ENCODE measurements at regions not wholly inside any gene's neighbourhood (a gene's known extent, or its start where the extent isn't known, plus 50 kb on each side); places are given as distances from the start of the nearest gene placed in this dataset.

DNA sequence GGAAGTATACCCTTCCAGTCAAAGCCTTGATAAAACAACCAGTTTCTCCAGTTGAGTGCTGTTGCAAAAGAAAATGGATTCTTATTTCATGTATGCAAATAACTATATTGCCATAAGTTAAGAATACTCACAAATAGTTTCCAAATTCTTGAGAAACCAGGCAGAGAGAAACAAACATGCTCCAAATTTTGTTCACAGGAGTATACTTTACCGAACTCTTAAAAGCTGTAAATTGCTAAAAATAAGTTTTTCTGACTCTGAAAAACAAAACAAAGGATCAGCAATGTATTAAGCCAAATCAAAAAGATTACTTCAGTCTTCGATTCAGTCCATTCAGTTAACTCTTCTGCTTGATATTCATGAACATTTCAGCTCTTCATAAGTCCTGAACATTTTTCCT is 646.5 kb downstream of the MCTP2 start:
- Histone ChIP-seq H3K27me3 (ENCODE audit: control insufficient read depth in 1 of 2, insufficient read depth in 2 of 2, low read length in 2 of 2) (no peaks in the 10 kb centered on the region), H3K9me3 (ENCODE audit: low read length) (peaks cover 73% of the 10 kb centered on the region), H3K79me2 (ENCODE audit: insufficient read depth, low read length) (no peaks in the 10 kb centered on the region), H3K4me3 (replicated peaks in 1 of 3; ENCODE audit: insufficient read depth in 1 of 3, low read depth in 2 of 3, low read length in 3 of 3) (no peak overlapping the region), H3K4me1 (ENCODE audit: insufficient read depth, low read length) (no peaks in the 10 kb centered on the region), H3K9ac (ENCODE audit: insufficient read depth, low read depth, low read length) (no peak overlapping the region), H3K36me3 (replicated peaks in 1 of 2; ENCODE audit: control insufficient read depth in 1 of 2, insufficient read depth in 2 of 2, low read length in 2 of 2) (no peaks in the 10 kb centered on the region), H4K20me1 (ENCODE audit: insufficient read depth, low read length) (no peaks in the 10 kb centered on the region), H3K4me2 (ENCODE audit: low read depth, low read length) (no peak overlapping the region), H2AFZ (ENCODE audit: low read length) (no peak overlapping the region), H3K27ac (ENCODE audit: extremely low read length, insufficient read depth, low read length) (no peak overlapping the region)
- CTCF ChIA-PET (ENCODE audit: low intra/inter-chr PET ratio, low total read pairs) = no interaction called here
- WGBS (ENCODE audit: low lambda C conversion rate) = 6% methylated on average over 2 of the region's 2 CpGs
- FAIRE-seq (no peak), ATAC-seq (no peak), DNase-seq (ENCODE audit: low spot score) (no peak)
- POLR2A ChIA-PET = no interaction called here
- in situ Hi-C loops (cut with HindIII; ENCODE audit: extremely low pct_ligation_motif_present, low pct_unique_long_range_greater_than_20kb) = no loop called here
- intact Hi-C loops (cut with micrococcal nuclease; ENCODE audit: unreplicated experiment) = no loop called here
- TF ChIP-seq, protein P1, sequence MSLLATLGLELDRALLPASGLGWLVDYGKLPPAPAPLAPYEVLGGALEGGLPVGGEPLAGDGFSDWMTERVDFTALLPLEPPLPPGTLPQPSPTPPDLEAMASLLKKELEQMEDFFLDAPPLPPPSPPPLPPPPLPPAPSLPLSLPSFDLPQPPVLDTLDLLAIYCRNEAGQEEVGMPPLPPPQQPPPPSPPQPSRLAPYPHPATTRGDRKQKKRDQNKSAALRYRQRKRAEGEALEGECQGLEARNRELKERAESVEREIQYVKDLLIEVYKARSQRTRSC (CRISPR knock-in tag; IDR thresholded peaks at IDR 0.05; ENCODE audit: low read depth) = no peak
- no peak for TF ChIP-seq NKX3-1 (CRISPR knock-in tag; IDR thresholded peaks at IDR 0.05)
- no peak for TF ChIP-seq TOE1 (CRISPR knock-in tag; IDR thresholded peaks at IDR 0.05)
- TF ChIP-seq ERF (CRISPR knock-in tag; IDR thresholded peaks at IDR 0.05) = no peak
- TF ChIP-seq, protein P2, sequence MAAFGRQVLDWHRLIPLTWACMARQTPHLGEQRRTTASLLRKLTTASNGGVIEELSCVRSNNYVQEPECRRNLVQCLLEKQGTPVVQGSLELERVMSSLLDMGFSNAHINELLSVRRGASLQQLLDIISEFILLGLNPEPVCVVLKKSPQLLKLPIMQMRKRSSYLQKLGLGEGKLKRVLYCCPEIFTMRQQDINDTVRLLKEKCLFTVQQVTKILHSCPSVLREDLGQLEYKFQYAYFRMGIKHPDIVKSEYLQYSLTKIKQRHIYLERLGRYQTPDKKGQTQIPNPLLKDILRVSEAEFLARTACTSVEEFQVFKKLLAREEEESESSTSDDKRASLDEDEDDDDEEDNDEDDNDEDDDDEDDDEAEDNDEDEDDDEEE (CRISPR knock-in tag; IDR thresholded peaks at IDR 0.05) = no peak
- TF ChIP-seq ZNF678 (CRISPR knock-in tag; IDR thresholded peaks at IDR 0.05) = no peak
- TF ChIP-seq FOXK2 (IDR thresholded peaks at IDR 0.05) = no peak
- TF ChIP-seq YEATS4 (CRISPR knock-in tag; IDR thresholded peaks at IDR 0.05; ENCODE audit: borderline replicate concordance) = no peak
- no peak for TF ChIP-seq ZNF589 (CRISPR knock-in tag; conservative IDR thresholded peaks at IDR 0.05)
- no peak for TF ChIP-seq ZNF17 (CRISPR knock-in tag; IDR thresholded peaks at IDR 0.05)
- no peak for TF ChIP-seq ZNF34 (CRISPR knock-in tag; IDR thresholded peaks at IDR 0.05; ENCODE audit: borderline replicate concordance)
- TF ChIP-seq NFATC3 (CRISPR knock-in tag; IDR thresholded peaks at IDR 0.05) = no peak
- no peak for TF ChIP-seq HCFC1 (IDR thresholded peaks at IDR 0.05; ENCODE audit: low read depth, low read length)
- no peak for TF ChIP-seq KLF12 (CRISPR knock-in tag; IDR thresholded peaks at IDR 0.05; ENCODE audit: borderline replicate concordance)
- TF ChIP-seq GPN1 (CRISPR knock-in tag; IDR thresholded peaks at IDR 0.05; ENCODE audit: borderline replicate concordance) = no peak
- no TSS peak for BruUV-seq (replicated peaks)
